Kidney epithelial cell (primary cell): ENCODE measurements at regions not wholly inside any gene's neighbourhood (a gene's known extent, or its start where the extent isn't known, plus 50 kb on each side); places are given as distances from the start of the nearest gene placed in this dataset.

ENCODE experiments used
- DNase-seq: peaks from one replicate; pipeline ENCODE4 v3.0.0-alpha.2; 2010; ENCODE audit warnings: low read depth
- H3K27me3 ChIP-seq: 2 replicates; pipeline ENCODE4 v1.6.0; 2011; ENCODE audit warnings: low read length; ENCODE audit not compliant: control insufficient read depth, insufficient read depth
- H3K36me3 ChIP-seq: 2 replicates; pipeline ENCODE4 v1.5.1; 2011; ENCODE audit warnings: low read length; ENCODE audit not compliant: control insufficient read depth, insufficient read depth
- H3K4me3 ChIP-seq: 2 replicates; pipeline ENCODE4 v1.5.1; 2011; ENCODE audit warnings: low read depth, mild to moderate bottlenecking, control low read depth, low read length
- TF ChIP-seq, protein P1 (sequence below): IDR thresholded peaks from 2 replicates; pipeline ENCODE4 v1.5.1; 2011; ENCODE audit warnings: mild to moderate bottlenecking, moderate library complexity, low read length, control low read depth, inconsistent platforms; ENCODE audit not compliant: insufficient read depth, poor library complexity, severe bottlenecking

GRCh38 chr9:134263596-134263995, 62.7 kb upstream of the RXRA start:
- TF ChIP-seq, protein P1, sequence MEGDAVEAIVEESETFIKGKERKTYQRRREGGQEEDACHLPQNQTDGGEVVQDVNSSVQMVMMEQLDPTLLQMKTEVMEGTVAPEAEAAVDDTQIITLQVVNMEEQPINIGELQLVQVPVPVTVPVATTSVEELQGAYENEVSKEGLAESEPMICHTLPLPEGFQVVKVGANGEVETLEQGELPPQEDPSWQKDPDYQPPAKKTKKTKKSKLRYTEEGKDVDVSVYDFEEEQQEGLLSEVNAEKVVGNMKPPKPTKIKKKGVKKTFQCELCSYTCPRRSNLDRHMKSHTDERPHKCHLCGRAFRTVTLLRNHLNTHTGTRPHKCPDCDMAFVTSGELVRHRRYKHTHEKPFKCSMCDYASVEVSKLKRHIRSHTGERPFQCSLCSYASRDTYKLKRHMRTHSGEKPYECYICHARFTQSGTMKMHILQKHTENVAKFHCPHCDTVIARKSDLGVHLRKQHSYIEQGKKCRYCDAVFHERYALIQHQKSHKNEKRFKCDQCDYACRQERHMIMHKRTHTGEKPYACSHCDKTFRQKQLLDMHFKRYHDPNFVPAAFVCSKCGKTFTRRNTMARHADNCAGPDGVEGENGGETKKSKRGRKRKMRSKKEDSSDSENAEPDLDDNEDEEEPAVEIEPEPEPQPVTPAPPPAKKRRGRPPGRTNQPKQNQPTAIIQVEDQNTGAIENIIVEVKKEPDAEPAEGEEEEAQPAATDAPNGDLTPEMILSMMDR = no peak
- Histone ChIP-seq H3K36me3 (no peaks in the 10 kb centered on the region), H3K4me3 (no peak overlapping the region), H3K27me3 (peaks cover 40% of the 10 kb centered on the region)
- DNase-seq = no peak

DNA sequence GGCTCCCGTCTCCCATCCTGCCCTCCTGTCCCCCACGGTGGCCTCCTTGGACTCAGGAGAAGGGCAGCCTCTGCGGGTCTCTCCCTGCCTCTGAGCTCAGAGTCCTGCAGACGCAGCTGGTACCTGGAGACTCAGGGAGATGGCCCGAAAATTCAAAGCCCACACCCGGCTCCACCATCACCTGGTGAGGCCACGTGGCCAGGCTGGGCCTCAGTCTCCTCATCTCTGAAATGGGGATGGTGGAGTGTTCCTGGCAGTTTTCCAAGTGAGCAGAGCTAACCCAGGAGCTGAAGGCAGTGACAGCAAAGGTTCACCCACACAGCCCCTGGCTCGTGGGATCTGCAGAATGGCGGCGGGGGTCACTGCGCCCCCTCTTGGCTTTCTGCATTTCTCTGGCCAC, 62.1 kb upstream of the RXRA start:
- peaks cover 44% of the 10 kb centered on the region for H3K27me3 ChIP-seq
- H3K4me3 ChIP-seq = no peak overlapping the region
- no peak for DNase-seq
- TF ChIP-seq, protein P1 = no peak
- H3K36me3 ChIP-seq = no peaks in the 10 kb centered on the region

DNA sequence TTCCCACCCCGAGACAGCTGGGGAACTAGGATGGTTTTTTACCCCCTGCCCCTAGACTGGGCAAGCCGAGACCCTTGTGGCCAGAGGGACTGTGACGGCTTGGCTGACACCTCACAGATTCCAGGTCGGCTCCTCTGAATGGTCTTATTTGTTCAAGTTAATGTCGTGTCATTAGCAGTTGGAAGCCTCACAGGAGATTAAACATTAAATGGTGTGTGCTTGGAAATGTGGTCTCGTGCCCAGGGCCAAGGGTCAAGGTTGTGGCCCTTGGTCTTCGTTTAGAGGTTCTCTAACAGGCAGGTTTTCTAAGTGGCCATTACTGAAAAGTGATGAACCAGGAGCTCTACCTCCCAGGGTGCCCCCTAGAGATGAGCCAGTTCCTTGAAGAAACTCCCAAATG, 61.2 kb upstream of the RXRA start:
- no peak for DNase-seq
- TF ChIP-seq, protein P1 = no peak
- Histone ChIP-seq H3K27me3 (peaks cover 45% of the 10 kb centered on the region), H3K36me3 (no peaks in the 10 kb centered on the region), H3K4me3 (no peak overlapping the region)

GRCh38 chr9:134266418-134266817, 59.8 kb upstream of the RXRA start:
- peaks cover 52% of the 10 kb centered on the region for H3K27me3 ChIP-seq
- H3K4me3 ChIP-seq = no peak overlapping the region
- TF ChIP-seq, protein P1 = no peak
- no peaks in the 10 kb centered on the region for H3K36me3 ChIP-seq
- no peak for DNase-seq

GRCh38 chr9:134267305-134267880, 58.9 kb upstream of the RXRA start:
- H3K27me3 ChIP-seq = peaks cover 59% of the 10 kb centered on the region
- TF ChIP-seq, protein P1 = peak; percentile 12

DNA sequence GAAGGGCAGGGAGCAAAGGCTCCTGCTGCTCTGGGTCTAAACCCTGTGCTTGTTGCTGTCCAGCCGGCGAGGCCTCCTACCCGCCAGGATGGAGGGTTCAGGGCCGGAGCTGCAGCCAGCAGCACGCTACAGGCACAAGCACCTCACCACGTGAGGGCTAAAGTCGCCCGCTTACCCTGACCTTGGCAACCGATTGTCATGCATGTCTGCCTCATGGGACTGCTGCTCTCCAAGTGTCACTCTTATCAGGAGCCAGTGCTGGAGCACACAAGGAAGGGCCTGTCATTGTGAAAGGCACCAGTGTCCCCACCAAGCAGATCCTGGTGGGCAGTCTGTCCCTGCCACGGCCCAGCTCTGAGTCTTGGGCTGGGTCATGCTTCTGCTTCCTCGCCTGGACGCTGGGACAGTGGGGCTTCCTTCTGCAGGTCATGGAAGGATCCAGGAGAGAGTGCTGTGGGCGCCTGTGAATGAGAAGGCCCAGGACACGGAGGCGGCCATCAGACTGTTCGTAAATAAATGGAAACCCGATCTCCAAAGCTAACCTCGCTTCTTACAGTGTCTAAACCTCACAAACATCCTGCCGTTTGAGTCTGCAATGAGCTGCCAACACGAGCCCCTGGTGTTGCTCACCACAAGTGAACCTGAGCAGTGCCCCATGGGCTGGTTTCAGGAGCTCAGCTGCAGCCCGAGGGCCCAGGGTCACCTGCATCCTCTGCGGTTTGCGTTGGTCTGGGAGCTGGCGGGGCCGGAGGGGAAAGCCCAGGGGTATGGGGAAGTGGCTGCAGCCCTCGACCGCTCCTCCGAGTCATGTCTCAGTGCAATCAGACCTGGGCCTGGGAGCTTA, 58.2 kb upstream of the RXRA start:
- DNase-seq = no peak
- TF ChIP-seq, protein P1 = no peak
- Histone ChIP-seq H3K27me3 (peaks cover 61% of the 10 kb centered on the region), H3K36me3 (no peaks in the 10 kb centered on the region), H3K4me3 (no peak overlapping the region)

More at GRCh38 chr9:134267305-134267880, 58.9 kb upstream of the RXRA start:
- Histone ChIP-seq H3K4me3 (no peak overlapping the region), H3K36me3 (no peaks in the 10 kb centered on the region)
- no peak for DNase-seq
